Fibroblast of the aortic adventitia (primary cell): ENCODE measurements at regions not wholly inside any gene's neighbourhood (a gene's known extent, or its start where the extent isn't known, plus 50 kb on each side); places are given as distances from the start of the nearest gene placed in this dataset.

ENCODE experiments used
- DNase-seq: peaks from one replicate; pipeline ENCODE4 v3.0.0-alpha.2; 2010; ENCODE audit warnings: low read depth
- H3K4me3 ChIP-seq: 2 replicates; pipeline ENCODE4 v1.5.1; 2011; ENCODE audit warnings: low read depth, mild to moderate bottlenecking, control low read depth, low read length, moderate library complexity
- TF ChIP-seq, protein P1 (sequence below): IDR thresholded peaks from 2 replicates; pipeline ENCODE4 v1.5.1; 2011; ENCODE audit warnings: mild to moderate bottlenecking, low read length, control low read depth, inconsistent platforms; ENCODE audit not compliant: insufficient read depth

DNA sequence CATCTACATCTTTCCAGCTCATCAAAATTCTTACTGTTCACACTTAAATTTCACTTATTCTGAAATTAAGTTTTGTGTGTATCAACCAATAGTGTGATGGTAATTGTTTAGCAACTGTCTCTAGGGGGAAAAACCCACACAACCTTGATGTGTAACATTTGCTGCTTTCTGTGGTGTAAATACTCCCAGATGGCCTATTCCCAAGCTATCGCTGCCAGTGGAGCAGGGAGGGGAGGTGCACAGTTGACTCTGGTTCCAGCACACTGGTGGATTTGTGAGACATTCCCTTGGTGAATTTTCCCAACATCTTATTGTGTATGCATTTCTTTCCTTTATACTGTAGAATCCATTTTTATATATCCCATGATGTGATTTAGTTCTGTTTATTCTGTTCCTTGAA, 275.9 kb upstream of the SHH start:
- H3K4me3 ChIP-seq = no peak overlapping the region
- no peak for DNase-seq
- TF ChIP-seq, protein P1, sequence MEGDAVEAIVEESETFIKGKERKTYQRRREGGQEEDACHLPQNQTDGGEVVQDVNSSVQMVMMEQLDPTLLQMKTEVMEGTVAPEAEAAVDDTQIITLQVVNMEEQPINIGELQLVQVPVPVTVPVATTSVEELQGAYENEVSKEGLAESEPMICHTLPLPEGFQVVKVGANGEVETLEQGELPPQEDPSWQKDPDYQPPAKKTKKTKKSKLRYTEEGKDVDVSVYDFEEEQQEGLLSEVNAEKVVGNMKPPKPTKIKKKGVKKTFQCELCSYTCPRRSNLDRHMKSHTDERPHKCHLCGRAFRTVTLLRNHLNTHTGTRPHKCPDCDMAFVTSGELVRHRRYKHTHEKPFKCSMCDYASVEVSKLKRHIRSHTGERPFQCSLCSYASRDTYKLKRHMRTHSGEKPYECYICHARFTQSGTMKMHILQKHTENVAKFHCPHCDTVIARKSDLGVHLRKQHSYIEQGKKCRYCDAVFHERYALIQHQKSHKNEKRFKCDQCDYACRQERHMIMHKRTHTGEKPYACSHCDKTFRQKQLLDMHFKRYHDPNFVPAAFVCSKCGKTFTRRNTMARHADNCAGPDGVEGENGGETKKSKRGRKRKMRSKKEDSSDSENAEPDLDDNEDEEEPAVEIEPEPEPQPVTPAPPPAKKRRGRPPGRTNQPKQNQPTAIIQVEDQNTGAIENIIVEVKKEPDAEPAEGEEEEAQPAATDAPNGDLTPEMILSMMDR = no peak

DNA sequence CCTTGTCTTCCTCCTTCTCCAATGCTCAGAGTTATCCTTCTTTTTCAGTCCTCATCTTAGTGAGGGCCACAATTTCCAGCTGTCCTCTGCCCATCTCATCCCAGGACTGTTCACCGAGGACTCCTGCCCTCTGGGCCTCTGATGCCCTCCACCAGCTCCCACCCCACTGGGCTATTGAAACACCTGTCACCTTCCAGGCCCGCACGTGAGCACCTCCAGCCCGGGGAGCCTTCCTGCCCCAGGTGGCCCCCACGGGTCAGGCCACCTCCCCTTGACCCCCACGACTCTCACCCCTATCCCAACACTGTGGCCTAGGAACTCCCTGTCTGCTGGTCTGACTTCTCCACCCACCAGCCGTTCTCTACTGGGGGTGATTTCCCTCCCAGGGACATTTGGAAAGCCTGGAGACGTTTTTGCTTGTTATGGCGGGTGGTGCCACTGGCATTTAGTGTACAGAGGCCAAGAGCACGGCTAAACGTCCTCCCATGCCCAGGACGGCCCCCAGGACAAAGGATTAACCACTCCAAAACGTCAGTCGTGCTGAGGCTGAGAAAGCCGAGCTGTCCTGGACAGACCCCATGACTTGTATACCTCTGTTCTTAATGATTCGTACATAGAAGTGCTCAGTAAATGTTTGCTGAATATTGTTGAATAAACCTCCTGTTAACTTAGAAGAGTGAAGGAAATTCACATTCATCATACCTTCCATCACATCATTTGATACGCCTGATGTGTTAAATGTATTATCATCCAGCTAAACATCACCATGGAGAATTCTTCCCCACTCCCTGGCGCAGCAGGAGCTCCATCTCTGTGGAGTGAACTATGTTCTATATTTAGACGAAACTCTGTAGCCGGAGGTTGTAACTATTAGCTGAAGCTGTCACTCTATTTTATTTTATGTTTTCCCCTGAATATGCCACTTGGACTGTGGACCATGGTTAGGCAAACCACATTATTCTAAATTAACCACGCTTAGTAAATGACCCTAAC, 270.1 kb upstream of the SHH start:
- DNase-seq = no peak
- no peak overlapping the region for H3K4me3 ChIP-seq
- TF ChIP-seq, protein P1 = no peak

DNA sequence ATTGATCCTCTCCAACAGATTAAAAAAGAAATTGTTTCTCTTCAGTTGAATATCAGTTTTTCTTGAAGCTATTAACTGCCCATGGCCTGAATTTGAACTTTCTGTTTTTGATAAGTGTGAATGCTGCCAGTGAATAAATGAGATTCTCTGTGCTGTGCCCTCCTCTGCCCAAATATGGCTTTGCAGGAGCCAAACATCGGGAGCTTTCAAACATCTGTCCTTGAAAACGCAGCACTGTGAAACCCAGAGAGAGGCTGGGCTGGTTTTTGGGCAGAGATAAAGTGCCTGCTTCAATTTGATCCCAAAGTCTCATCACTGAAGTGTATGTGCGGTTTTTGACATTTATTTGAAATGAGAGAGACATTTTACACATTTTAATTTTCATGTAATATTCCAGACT, 268.3 kb upstream of the SHH start:
- TF ChIP-seq, protein P1 = no peak
- DNase-seq = no peak
- no peak overlapping the region for H3K4me3 ChIP-seq

DNA sequence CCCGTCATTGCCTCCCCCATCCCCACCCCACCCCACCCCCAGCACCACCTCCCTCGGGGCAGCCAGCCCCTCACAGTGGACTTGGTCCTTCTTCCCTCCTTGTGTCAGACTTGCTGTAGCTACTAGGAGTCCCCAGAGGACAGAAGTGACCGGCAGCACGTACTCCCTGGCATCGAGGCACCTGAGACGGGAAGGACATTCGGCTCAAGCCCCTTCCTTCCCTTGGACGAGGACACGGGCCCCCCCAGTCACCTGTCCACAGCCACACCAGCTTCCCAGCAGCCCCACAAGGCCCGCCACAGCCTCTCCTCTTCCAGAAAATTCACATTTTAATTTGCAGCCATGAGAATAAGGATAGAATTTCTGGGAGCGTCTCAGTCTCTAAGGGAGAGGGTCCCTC, 267.8 kb upstream of the SHH start:
- DNase-seq = no peak
- no peak overlapping the region for H3K4me3 ChIP-seq
- TF ChIP-seq, protein P1 = no peak

DNA sequence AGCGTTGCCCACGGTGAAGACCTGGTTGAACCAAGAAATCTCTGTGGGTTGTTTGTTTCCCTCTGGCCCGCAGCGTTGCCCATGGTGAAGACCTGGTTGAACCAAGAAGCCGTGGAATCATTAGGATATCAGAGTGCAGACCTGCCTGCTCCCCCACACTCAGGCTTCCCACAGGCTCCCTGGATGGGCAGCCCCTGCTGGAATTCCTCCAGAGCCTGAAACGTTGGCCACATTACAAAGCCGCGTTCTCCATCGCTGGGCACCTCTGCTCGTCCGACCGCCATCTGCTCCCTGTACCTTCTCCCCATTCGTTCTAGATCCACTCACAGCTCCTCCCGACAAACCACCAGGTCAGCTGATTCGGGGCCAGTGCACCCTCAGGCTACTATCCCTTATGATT, 266.9 kb upstream of the SHH start:
- DNase-seq = no peak
- TF ChIP-seq, protein P1 = no peak
- no peak overlapping the region for H3K4me3 ChIP-seq

DNA sequence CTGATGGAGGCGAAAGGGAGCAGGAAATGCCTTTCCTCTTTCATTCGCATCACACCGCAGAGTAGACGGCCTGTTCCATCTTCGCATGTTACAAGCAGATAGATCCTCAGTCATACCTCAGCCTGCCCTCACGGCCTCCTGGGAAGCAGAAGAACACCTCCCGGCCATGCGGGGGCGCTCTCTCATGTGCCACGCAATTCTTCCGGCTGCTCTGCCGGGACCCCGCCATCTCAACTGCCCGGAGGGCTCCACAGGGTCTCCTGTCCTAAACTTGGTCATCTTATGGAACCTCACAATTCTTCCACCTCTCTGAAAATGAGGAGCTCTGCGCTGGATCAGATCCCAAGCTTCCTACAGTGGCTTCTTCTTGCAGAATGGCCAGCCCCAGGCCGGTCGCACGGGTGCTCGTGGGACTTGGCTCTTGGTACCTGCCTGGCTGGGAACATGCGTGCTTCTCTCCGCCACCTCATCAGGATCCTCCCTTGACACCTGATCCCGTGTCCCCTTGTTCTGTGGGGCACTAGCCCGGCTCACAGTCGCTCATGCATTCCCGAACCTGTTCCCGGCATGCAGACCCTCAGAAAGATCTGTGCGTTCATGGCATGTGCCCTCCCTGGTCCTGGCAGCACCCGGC, 262.8 kb upstream of the SHH start:
- DNase-seq = no peak
- TF ChIP-seq, protein P1 = no peak
- no peak overlapping the region for H3K4me3 ChIP-seq
